OCI-LY1 (cell line): ENCODE measurements at regions not wholly inside any gene's neighbourhood (a gene's known extent, or its start where the extent isn't known, plus 50 kb on each side); places are given as distances from the start of the nearest gene placed in this dataset.

Experiments used
- H2AFZ ChIP-seq: fragments of 200-600 bp; sonication (generic), shearing (Covaris generic); 2 replicates; pipeline ENCODE4 v1.6.0; 2014; ENCODE audit warnings: antibody characterized with exemption, mild to moderate bottlenecking, low read length
- H3F3A ChIP-seq: fragments of 200-600 bp; sonication (generic), shearing (Covaris generic); 2 replicates; pipeline ENCODE4 v1.6.0; 2014; ENCODE audit warnings: mild to moderate bottlenecking, antibody characterized with exemption, low read length, moderate library complexity; ENCODE audit not compliant: insufficient read depth
- H3K27ac ChIP-seq: fragments of 200-600 bp; sonication (generic); 2 replicates; pipeline ENCODE4 v1.5.1; 2014; ENCODE audit warnings: low read length, mixed run types, mild to moderate bottlenecking, low read depth; ENCODE audit not compliant: poor library complexity, severe bottlenecking
- H3K27me3 ChIP-seq: fragments of 200-600 bp; sonication (generic); 2 replicates; pipeline ENCODE4 v1.6.0; 2014; ENCODE audit warnings: antibody characterized with exemption, mild to moderate bottlenecking, low read length, moderate library complexity; ENCODE audit not compliant: insufficient read depth
- H3K36me3 ChIP-seq: fragments of 200-600 bp; sonication (generic); 2 replicates; pipeline ENCODE4 v1.6.1; 2014; ENCODE audit warnings: mild to moderate bottlenecking, antibody characterized with exemption, low read length, moderate library complexity, mixed read lengths; ENCODE audit not compliant: insufficient read depth
- H3K4me1 ChIP-seq: fragments of 200-600 bp; sonication (generic); 2 replicates; pipeline ENCODE4 v1.5.1; 2014; ENCODE audit warnings: mild to moderate bottlenecking, low read length, moderate library complexity; ENCODE audit not compliant: insufficient read depth, severe bottlenecking
- H3K4me2 ChIP-seq: fragments of 200-600 bp; sonication (generic), shearing (Covaris generic); 2 replicates; pipeline ENCODE4 v1.6.1; 2014; ENCODE audit warnings: low read length
- H3K4me3 ChIP-seq: fragments of 200-600 bp; sonication (generic); 2 replicates; pipeline ENCODE4 v1.5.1; 2014; ENCODE audit warnings: low read length, low read depth, mild to moderate bottlenecking, mixed read lengths; ENCODE audit not compliant: poor library complexity, severe bottlenecking
- H3K79me2 ChIP-seq: fragments of 200-600 bp; shearing (Covaris generic); 2 replicates; pipeline ENCODE4 v1.6.1; 2016; ENCODE audit warnings: mixed run types, low read length, mixed read lengths; ENCODE audit not compliant: insufficient read depth
- H3K9ac ChIP-seq: fragments of 200-600 bp; sonication (generic), shearing (Covaris generic); 2 replicates; pipeline ENCODE4 v1.6.1; 2014; ENCODE audit warnings: mild to moderate bottlenecking, low read length, mixed read lengths
- H3K9me2 ChIP-seq: fragments of 200-600 bp; sonication (generic), shearing (Covaris generic); 2 replicates; pipeline ENCODE4 v1.6.1; 2014; ENCODE audit warnings: low read depth, mild to moderate bottlenecking, low read length, mixed read lengths
- H3K9me3 ChIP-seq: fragments of 200-600 bp; shearing (Covaris generic); 2 replicates; pipeline ENCODE4 v1.6.1; 2014; ENCODE audit warnings: low read length, mixed read lengths
- H4K20me1 ChIP-seq: fragments of 200-600 bp; sonication (generic), shearing (Covaris generic); 2 replicates; pipeline ENCODE4 v1.6.0; 2016; ENCODE audit warnings: mild to moderate bottlenecking, low read length; ENCODE audit not compliant: insufficient read depth
- CTCF ChIP-seq: fragments of 200-600 bp; sonication (generic), shearing (Covaris generic); IDR thresholded peaks from 2 replicates; pipeline ENCODE4 v1.5.1; 2017; ENCODE audit warnings: mild to moderate bottlenecking, antibody characterized with exemption, low read length, moderate library complexity, mixed read lengths
- EZH2 ChIP-seq: fragments of 200-600 bp; sonication (generic), shearing (Covaris generic); IDR thresholded peaks from 2 replicates; pipeline ENCODE4 v1.8.0; 2017; ENCODE audit warnings: borderline replicate concordance, mixed run types, mild to moderate bottlenecking, antibody characterized with exemption, low read length, moderate library complexity, mixed read lengths

- 0 out of 2 replicates have a peak, but pooled peaks cover 2% of the 10 kb centered on the region for H3K9me3 ChIP-seq
- no peaks in the 10 kb centered on the region for H3K27me3 ChIP-seq
- H3K27ac ChIP-seq = no peak overlapping the region
- H3K9ac ChIP-seq = no peak overlapping the region
- H3K4me1 ChIP-seq = no peaks in the 10 kb centered on the region
- no peaks in the 10 kb centered on the region for H3K9me2 ChIP-seq
- H3K36me3 ChIP-seq = no peaks in the 10 kb centered on the region
- H3F3A ChIP-seq = no peaks in the 10 kb centered on the region
- no peaks in the 10 kb centered on the region for H4K20me1 ChIP-seq
- H3K4me3 ChIP-seq = no peak overlapping the region
- no peaks in the 10 kb centered on the region for H3K79me2 ChIP-seq
- TF ChIP-seq CTCF = no peak
- no peak for TF ChIP-seq EZH2
- no peak overlapping the region for H3K4me2 ChIP-seq
- no peak overlapping the region for H2AFZ ChIP-seq
Measured at GRCh38 chr7:46841248-46841647, 740.7 kb downstream of the TNS3 start.

- no peaks in the 10 kb centered on the region for H3F3A ChIP-seq
- no peak overlapping the region for H3K9ac ChIP-seq
- no peaks in the 10 kb centered on the region for H3K9me2 ChIP-seq
- no peak overlapping the region for H2AFZ ChIP-seq
- TF ChIP-seq EZH2 (no peak), CTCF (no peak)
- no peaks in the 10 kb centered on the region for H3K27me3 ChIP-seq
- no peaks in the 10 kb centered on the region for H3K79me2 ChIP-seq
- H3K36me3 ChIP-seq = no peaks in the 10 kb centered on the region
- H4K20me1 ChIP-seq = no peaks in the 10 kb centered on the region
- H3K27ac ChIP-seq = no peak overlapping the region
- H3K4me2 ChIP-seq = no peak overlapping the region
- no peak overlapping the region for H3K4me3 ChIP-seq
- no peaks in the 10 kb centered on the region for H3K4me1 ChIP-seq
- 0 out of 2 replicates have a peak, but pooled peaks cover 2% of the 10 kb centered on the region for H3K9me3 ChIP-seq
Measured at GRCh38 chr7:46839651-46840050, 742.3 kb downstream of the TNS3 start.

- Histone ChIP-seq H3K27ac (no peak overlapping the region), H3K27me3 (no peaks in the 10 kb centered on the region), H4K20me1 (no peaks in the 10 kb centered on the region), H3K9me3 (0 out of 2 replicates have a peak, but pooled peaks cover 2% of the 10 kb centered on the region), H3K36me3 (no peaks in the 10 kb centered on the region), H3K4me1 (no peaks in the 10 kb centered on the region), H3K9me2 (no peaks in the 10 kb centered on the region), H3K4me2 (no peak overlapping the region), H3K9ac (no peak overlapping the region), H2AFZ (no peak overlapping the region), H3K4me3 (no peak overlapping the region), H3F3A (no peaks in the 10 kb centered on the region), H3K79me2 (no peaks in the 10 kb centered on the region)
- TF ChIP-seq EZH2 (no peak), CTCF (no peak)
Measured at GRCh38 chr7:46838463-46838862, 743.4 kb downstream of the TNS3 start.
